ENCODE measurements at regions not wholly inside any gene's neighbourhood (a gene's known extent, or its start where the extent isn't known, plus 50 kb on each side); places are given as distances from the start of the nearest gene placed in this dataset.

DNA sequence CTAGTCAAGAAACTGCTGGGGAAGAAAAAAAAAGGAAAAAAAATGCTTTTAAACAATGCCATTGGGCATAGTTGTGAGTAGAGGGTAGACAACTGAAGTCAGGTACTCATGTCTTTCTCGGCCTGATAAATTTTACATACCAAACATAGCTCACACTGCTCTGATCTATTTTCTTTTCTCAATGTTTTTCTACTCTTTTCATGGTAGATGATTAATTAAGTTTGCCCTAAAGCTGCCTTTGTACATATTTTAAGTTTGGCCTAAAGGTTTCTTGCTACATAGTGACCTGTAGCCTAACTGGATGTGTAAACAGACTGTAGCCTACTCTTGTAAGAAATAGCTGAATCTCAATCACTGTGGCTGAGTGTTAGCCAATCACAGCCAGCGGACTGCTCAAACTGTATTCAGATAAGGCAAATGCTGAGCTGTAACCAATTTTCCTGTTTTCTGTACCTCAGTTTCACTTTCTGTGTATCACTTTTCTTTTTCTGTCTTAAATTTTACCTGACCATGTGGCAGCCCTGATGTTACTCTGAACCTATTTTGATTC is 121.0 kb downstream of the PCDH10 start:
- in situ Hi-C loops (cut with MboI; ENCODE audit: low sequenced_read_pairs) (no loop called here), intact Hi-C loops (cut with micrococcal nuclease) (no loop called here), dilution Hi-C loops (cut with HindIII; ENCODE audit: low sequenced_read_pairs, unreplicated experiment) (no loop called here)
- Histone ChIP-seq H3K9ac (ENCODE audit: low read depth, low read length) (no peak overlapping the region), H3K4me1 (ENCODE audit: control insufficient read depth, insufficient read depth, low read length) (no peaks in the 10 kb centered on the region), H3K9me1 (ENCODE audit: insufficient read depth, low read length) (no peaks in the 10 kb centered on the region), H4K20me1 (ENCODE audit: insufficient read depth, low read length) (no peaks in the 10 kb centered on the region), H2AK5ac (ENCODE audit: low read depth, low read length) (no peak overlapping the region), H2AFZ (replicated peaks; ENCODE audit: low read length, poor library complexity) (no peak overlapping the region), H4K91ac (ENCODE audit: insufficient read depth, low read depth, low read length) (no peak overlapping the region), H3K27me3 (ENCODE audit: control insufficient read depth, insufficient read depth, low read length) (no peaks in the 10 kb centered on the region), H2AK9ac (replicated peaks; ENCODE audit: low read depth, low read length, poor library complexity) (no peak overlapping the region), H4K8ac (ENCODE audit: low read depth in 2 of 2, low read length in 2 of 2) (no peak overlapping the region), H3K23ac (ENCODE audit: low read depth, low read length) (no peak overlapping the region), H4K5ac (ENCODE audit: low read depth, low read length) (no peak overlapping the region), H3K14ac (replicated peaks; ENCODE audit: low read depth, low read length) (no peak overlapping the region), H2BK20ac (ENCODE audit: low read depth, low read length) (no peak overlapping the region), H3K18ac (ENCODE audit: low read depth, low read length) (no peak overlapping the region), H2BK15ac (ENCODE audit: low read depth, low read length) (no peak overlapping the region), H3K4me2 (ENCODE audit: low read depth, low read length) (no peak overlapping the region), H3K27ac (ENCODE audit: insufficient read depth, low read length) (no peak overlapping the region), H3K4me3 (ENCODE audit: insufficient read depth, low read depth, low read length) (no peak overlapping the region), H2BK5ac (ENCODE audit: low read depth, low read length, poor library complexity, severe bottlenecking) (no peak overlapping the region), H3K79me1 (ENCODE audit: low read depth in 1 of 2, low read length in 2 of 2) (no peaks in the 10 kb centered on the region), H3K4ac (ENCODE audit: low read depth, low read length) (no peak overlapping the region), H2BK120ac (ENCODE audit: low read depth, low read length) (no peak overlapping the region), H3K36me3 (ENCODE audit: control insufficient read depth, insufficient read depth, low read length) (no peaks in the 10 kb centered on the region), H3K9me3 (ENCODE audit: control insufficient read depth, insufficient read depth, low read length) (no peaks in the 10 kb centered on the region), H3K56ac (ENCODE audit: extremely low read depth, insufficient read depth, low read length) (no peak overlapping the region)
- ATAC-seq (ENCODE audit: low read depth), result no peak
- WGBS, 2 experiments (ENCODE audit: extremely low coverage in 2 of 2, insufficient read length in 1 of 2), result 75% methylated on average over 1 of the region's 2 CpGs; no CpG with 5 or more reads in 1 of the 2 experiments
- BruUV-seq (replicated peaks), result no TSS peak
- CTCF ChIA-PET, result interaction anchor here (0.6 kb wide), 1 partner anchor 292 kb away, joined by 4 read pairs; no protein-coding TSS in a partner anchor
- no peak for DNase-seq
- POLR2A ChIA-PET (ENCODE audit: unreplicated experiment), result no interaction called here
- TF ChIP-seq MXI1 (IDR thresholded peaks at IDR 0.05; ENCODE audit: borderline replicate concordance, low read depth, low read length) (no peak), POLR2A (IDR thresholded peaks at IDR 0.05; ENCODE audit: low read depth, low read length) (no peak), NFE2L2 (IDR thresholded peaks at IDR 0.05; ENCODE audit: low read depth, low read length) (no peak), SMC3 (IDR thresholded peaks at IDR 0.05; ENCODE audit: low read depth, low read length) (no peak), CTCF (conservative IDR thresholded peaks at IDR 0.05; ENCODE audit: low read depth, low read length) (no peak), RFX5 (IDR thresholded peaks at IDR 0.05; ENCODE audit: low read depth, low read length) (no peak), BHLHE40 (IDR thresholded peaks at IDR 0.05; ENCODE audit: low read depth, low read length) (no peak), CHD1 (IDR thresholded peaks at IDR 0.05; ENCODE audit: low read depth, low read length) (no peak), RAD21 (IDR thresholded peaks at IDR 0.05; ENCODE audit: low read length) (no peak), FOS (IDR thresholded peaks at IDR 0.05; ENCODE audit: low read depth, low read length) (no peak), MAFK (IDR thresholded peaks at IDR 0.05; ENCODE audit: low read depth, low read length) (no peak), CEBPB (IDR thresholded peaks at IDR 0.05; ENCODE audit: low read depth, low read length) (no peak), MAZ (IDR thresholded peaks at IDR 0.05; ENCODE audit: borderline replicate concordance, low read depth, low read length) (no peak)
- TF ChIP-seq, protein P1, sequence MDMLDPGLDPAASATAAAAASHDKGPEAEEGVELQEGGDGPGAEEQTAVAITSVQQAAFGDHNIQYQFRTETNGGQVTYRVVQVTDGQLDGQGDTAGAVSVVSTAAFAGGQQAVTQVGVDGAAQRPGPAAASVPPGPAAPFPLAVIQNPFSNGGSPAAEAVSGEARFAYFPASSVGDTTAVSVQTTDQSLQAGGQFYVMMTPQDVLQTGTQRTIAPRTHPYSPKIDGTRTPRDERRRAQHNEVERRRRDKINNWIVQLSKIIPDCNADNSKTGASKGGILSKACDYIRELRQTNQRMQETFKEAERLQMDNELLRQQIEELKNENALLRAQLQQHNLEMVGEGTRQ (IDR thresholded peaks at IDR 0.05; ENCODE audit: low read depth, low read length), result no peak
- TF ChIP-seq, protein P2, sequence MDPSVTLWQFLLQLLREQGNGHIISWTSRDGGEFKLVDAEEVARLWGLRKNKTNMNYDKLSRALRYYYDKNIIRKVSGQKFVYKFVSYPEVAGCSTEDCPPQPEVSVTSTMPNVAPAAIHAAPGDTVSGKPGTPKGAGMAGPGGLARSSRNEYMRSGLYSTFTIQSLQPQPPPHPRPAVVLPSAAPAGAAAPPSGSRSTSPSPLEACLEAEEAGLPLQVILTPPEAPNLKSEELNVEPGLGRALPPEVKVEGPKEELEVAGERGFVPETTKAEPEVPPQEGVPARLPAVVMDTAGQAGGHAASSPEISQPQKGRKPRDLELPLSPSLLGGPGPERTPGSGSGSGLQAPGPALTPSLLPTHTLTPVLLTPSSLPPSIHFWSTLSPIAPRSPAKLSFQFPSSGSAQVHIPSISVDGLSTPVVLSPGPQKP (IDR thresholded peaks at IDR 0.05; ENCODE audit: borderline replicate concordance, low read depth, low read length), result no peak

Data from IMR-90 (cell line).